Prostate gland (tissue), 2 donors: ENCODE measurements at regions not wholly inside any gene's neighbourhood (a gene's known extent, or its start where the extent isn't known, plus 50 kb on each side); places are given as distances from the start of the nearest gene placed in this dataset.

Experiments used
- POLR2A ChIP-seq: fragments of 450-650 bp; IDR thresholded peaks from one replicate; pipeline ENCODE4 v1.6.1; 2016; ENCODE audit warnings: antibody characterized with exemption, mild to moderate bottlenecking
- TF ChIP-seq, protein P1 (sequence below), 4 experiments: fragments of 200-600 bp in 2 of 4; fragments of 450-650 bp in 2 of 4; sonication (generic) in 2 of 4; IDR thresholded peaks; 1 replicate in 3 of 4; 2 replicates in 1 of 4; pipeline ENCODE4 v1.5.1; 2016 to 2019; ENCODE audit warnings: antibody characterized with exemption in 4 of 4, mild to moderate bottlenecking in 2 of 4, moderate library complexity in 2 of 4

DNA sequence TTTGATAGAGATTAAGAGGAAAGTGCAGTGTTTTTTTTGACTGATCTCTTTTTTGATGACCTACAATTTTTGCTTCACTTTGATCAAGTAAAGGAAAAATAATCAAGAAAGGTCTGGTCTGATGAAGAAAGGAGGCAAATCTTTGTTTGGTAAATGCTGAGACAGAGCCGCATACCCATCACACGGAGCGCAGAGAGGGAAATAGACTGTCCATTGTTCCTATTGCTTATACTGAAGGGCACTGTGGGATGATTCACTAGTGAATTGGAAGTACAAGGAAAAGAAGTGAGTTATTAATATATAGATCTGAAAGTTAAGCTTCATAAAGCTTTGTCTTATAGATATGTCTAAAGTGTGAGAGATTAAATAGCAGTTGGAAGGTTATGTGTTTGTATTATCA, 455.1 kb downstream of the PLCL1 start:
- TF ChIP-seq, protein P1, sequence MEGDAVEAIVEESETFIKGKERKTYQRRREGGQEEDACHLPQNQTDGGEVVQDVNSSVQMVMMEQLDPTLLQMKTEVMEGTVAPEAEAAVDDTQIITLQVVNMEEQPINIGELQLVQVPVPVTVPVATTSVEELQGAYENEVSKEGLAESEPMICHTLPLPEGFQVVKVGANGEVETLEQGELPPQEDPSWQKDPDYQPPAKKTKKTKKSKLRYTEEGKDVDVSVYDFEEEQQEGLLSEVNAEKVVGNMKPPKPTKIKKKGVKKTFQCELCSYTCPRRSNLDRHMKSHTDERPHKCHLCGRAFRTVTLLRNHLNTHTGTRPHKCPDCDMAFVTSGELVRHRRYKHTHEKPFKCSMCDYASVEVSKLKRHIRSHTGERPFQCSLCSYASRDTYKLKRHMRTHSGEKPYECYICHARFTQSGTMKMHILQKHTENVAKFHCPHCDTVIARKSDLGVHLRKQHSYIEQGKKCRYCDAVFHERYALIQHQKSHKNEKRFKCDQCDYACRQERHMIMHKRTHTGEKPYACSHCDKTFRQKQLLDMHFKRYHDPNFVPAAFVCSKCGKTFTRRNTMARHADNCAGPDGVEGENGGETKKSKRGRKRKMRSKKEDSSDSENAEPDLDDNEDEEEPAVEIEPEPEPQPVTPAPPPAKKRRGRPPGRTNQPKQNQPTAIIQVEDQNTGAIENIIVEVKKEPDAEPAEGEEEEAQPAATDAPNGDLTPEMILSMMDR (IDR thresholded peaks at IDR 0.05) = no peak
- TF ChIP-seq POLR2A = no peak
